Smooth muscle cell (in vitro differentiated cells): ENCODE measurements at regions not wholly inside any gene's neighbourhood (a gene's known extent, or its start where the extent isn't known, plus 50 kb on each side); places are given as distances from the start of the nearest gene placed in this dataset.

Source experiments
- DNase-seq: peaks from one replicate; lab custom pipeline; 2025; ENCODE audit not compliant: unreplicated experiment; lab: John Stamatoyannopoulos, UW
- H2AFZ ChIP-seq: fragments of 200-600 bp; sonication (generic); 2 replicates; pipeline ENCODE4 v1.6.0; 2016; ENCODE audit warnings: antibody characterized with exemption, low read depth, mild to moderate bottlenecking
- H3F3A ChIP-seq: fragments of 200-600 bp; sonication (generic); 2 replicates; pipeline ENCODE4 v1.6.0; 2017; ENCODE audit warnings: antibody characterized with exemption, low read depth
- H3K27ac ChIP-seq: fragments of 200-600 bp; sonication (generic); 2 replicates; pipeline ENCODE4 v1.5.1; 2016; ENCODE audit warnings: low read depth, mild to moderate bottlenecking
- H3K27me3 ChIP-seq: fragments of 200-600 bp; sonication (generic); 2 replicates; pipeline ENCODE4 v1.6.1; 2016; ENCODE audit warnings: low read depth, mild to moderate bottlenecking
- H3K36me3 ChIP-seq: fragments of 200-600 bp; sonication (generic); 2 replicates; pipeline ENCODE4 v1.5.1; 2016; ENCODE audit warnings: low read depth
- H3K4me1 ChIP-seq: fragments of 200-600 bp; sonication (generic); 2 replicates; pipeline ENCODE4 v1.5.1; 2016; ENCODE audit warnings: low read depth
- H3K4me2 ChIP-seq: fragments of 200-600 bp; sonication (generic); 2 replicates; pipeline ENCODE4 v1.6.0; 2016; ENCODE audit warnings: mild to moderate bottlenecking
- H3K4me3 ChIP-seq: fragments of 200-600 bp; sonication (generic); 2 replicates; pipeline ENCODE4 v1.5.1; 2016; ENCODE audit warnings: mild to moderate bottlenecking
- H3K79me2 ChIP-seq: fragments of 200-600 bp; sonication (generic); 2 replicates; pipeline ENCODE4 v1.6.0; 2016; ENCODE audit warnings: low read depth, mild to moderate bottlenecking
- H3K9ac ChIP-seq: fragments of 200-600 bp; sonication (generic); 2 replicates; pipeline ENCODE4 v1.6.0; 2016; ENCODE audit warnings: low read depth
- H3K9me3 ChIP-seq: fragments of 200-600 bp; sonication (generic); replicated peaks from 2 replicates; pipeline ENCODE4 v1.5.1; 2016; ENCODE audit warnings: low read depth
- H4K20me1 ChIP-seq: fragments of 200-600 bp; sonication (generic); 2 replicates; pipeline ENCODE4 v1.6.0; 2016; ENCODE audit warnings: low read depth
- CTCF ChIP-seq: fragments of 200-600 bp; sonication (generic); IDR thresholded peaks from 2 replicates; pipeline ENCODE4 v1.5.1; 2017; ENCODE audit warnings: borderline replicate concordance, mild to moderate bottlenecking, antibody characterized with exemption; ENCODE audit not compliant: insufficient read depth, poor library complexity, severe bottlenecking
- WGBS: methylation state at CpG from one replicate; pipeline ENCODE4 v1.1.7; 2016; ENCODE audit warnings: low lambda C conversion rate; 5-methylcytosine and 5-hydroxymethylcytosine counted together

DNA sequence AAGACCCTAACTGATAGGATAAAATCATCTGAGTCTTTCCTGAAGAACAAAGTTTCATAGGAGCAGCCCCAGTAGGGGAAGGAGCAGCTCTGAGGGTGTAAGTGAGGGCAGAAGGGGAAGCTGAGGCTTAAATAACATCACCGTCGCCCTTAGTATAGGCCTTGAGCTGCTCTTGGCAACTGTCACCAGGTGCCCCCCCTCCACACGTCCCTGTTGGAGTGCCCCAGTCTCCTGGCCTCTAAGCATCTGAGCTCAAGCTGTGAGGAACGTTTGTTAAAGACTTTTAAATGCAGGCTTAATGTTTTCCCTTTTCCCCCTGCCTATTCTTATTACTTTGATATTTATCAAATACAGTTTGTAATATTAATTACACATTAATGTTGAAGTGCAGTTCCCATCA lies 170.6 kb downstream of the ZIC5 start:
- no peak for TF ChIP-seq CTCF
- H4K20me1 ChIP-seq, result no peaks in the 10 kb centered on the region
- no peak overlapping the region for H3K9ac ChIP-seq
- DNase-seq, result no peak
- no peaks in the 10 kb centered on the region for H3K9me3 ChIP-seq
- no peak overlapping the region for H3K27ac ChIP-seq
- H3K4me2 ChIP-seq, result no peak overlapping the region
- H2AFZ ChIP-seq, result no peak overlapping the region
- H3K4me3 ChIP-seq, result no peak overlapping the region
- no peaks in the 10 kb centered on the region for H3K79me2 ChIP-seq
- H3F3A ChIP-seq, result no peaks in the 10 kb centered on the region
- 41% methylated on average over 4 of the region's 4 CpGs for WGBS
- H3K36me3 ChIP-seq, result no peaks in the 10 kb centered on the region
- peaks cover 34% of the 10 kb centered on the region for H3K4me1 ChIP-seq
- peaks cover 6% of the 10 kb centered on the region for H3K27me3 ChIP-seq

DNA sequence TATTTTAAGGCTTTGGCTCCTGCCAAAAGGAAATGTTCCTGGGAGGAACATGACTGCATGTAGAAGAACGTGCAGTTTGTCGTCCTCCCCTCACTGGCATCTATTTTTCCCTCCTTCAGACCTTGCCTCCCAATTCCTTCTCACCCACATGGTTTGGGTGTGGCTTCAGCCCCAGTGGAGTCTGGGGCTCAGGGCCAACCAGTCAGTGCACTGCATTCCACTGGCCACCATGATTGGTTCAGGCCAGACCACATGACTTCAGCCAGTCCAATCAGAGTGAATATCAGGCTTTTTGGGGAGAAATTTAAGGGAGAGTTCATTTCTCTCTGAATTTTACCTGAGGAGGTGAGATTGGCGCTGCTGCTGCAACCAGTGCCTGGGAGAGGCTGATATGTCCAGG lies 171.6 kb downstream of the ZIC5 start:
- no peaks in the 10 kb centered on the region for H3K9me3 ChIP-seq
- no peak for TF ChIP-seq CTCF
- no peaks in the 10 kb centered on the region for H4K20me1 ChIP-seq
- peaks cover 27% of the 10 kb centered on the region for H3K4me1 ChIP-seq
- H3F3A ChIP-seq, result no peaks in the 10 kb centered on the region
- WGBS, result 92% methylated on average over 3 of the region's 3 CpGs
- no peaks in the 10 kb centered on the region for H3K36me3 ChIP-seq
- H3K4me2 ChIP-seq, result no peak overlapping the region
- H3K79me2 ChIP-seq, result no peaks in the 10 kb centered on the region
- no peak overlapping the region for H3K4me3 ChIP-seq
- DNase-seq, result no peak
- H3K9ac ChIP-seq, result no peak overlapping the region
- H3K27me3 ChIP-seq, result peaks cover 6% of the 10 kb centered on the region
- no peak overlapping the region for H3K27ac ChIP-seq
- H2AFZ ChIP-seq, result no peak overlapping the region

DNA sequence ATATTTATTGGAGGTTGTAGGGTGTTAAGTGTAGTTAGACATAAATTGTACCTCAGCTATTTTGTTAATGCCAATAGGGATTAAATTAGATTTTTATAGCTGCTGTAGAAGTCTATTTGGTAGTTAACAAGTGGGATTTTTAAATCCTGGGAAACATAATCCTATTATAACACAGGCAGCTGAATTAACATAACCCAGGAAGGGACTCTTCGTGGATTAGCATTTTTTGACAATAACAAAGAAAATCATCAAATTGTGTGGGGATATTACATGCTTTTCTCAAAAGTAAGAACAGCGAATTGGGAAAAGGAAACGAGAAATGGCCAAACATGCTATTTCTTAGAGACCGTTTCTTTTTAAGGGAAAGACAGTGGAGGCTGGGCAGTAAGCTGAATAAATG lies 172.8 kb downstream of the ZIC5 start:
- no peaks in the 10 kb centered on the region for H3F3A ChIP-seq
- H3K9ac ChIP-seq, result no peak overlapping the region
- no peak overlapping the region for H3K27ac ChIP-seq
- H3K27me3 ChIP-seq, result no peaks in the 10 kb centered on the region
- WGBS, result 77% methylated on average over 4 of the region's 4 CpGs
- no peaks in the 10 kb centered on the region for H3K36me3 ChIP-seq
- H3K4me3 ChIP-seq, result no peak overlapping the region
- no peak overlapping the region for H3K4me2 ChIP-seq
- no peak for DNase-seq
- no peak overlapping the region for H2AFZ ChIP-seq
- no peaks in the 10 kb centered on the region for H3K79me2 ChIP-seq
- no peaks in the 10 kb centered on the region for H3K9me3 ChIP-seq
- H3K4me1 ChIP-seq, result peaks cover 16% of the 10 kb centered on the region
- no peak for TF ChIP-seq CTCF
- no peaks in the 10 kb centered on the region for H4K20me1 ChIP-seq

GRCh38 chr13:99797691-99798090 lies 173.9 kb downstream of the ZIC5 start:
- Histone ChIP-seq H3K79me2 (no peaks in the 10 kb centered on the region), H3F3A (no peaks in the 10 kb centered on the region), H3K9ac (no peak overlapping the region), H3K36me3 (no peaks in the 10 kb centered on the region), H2AFZ (no peak overlapping the region), H3K4me2 (no peak overlapping the region), H4K20me1 (no peaks in the 10 kb centered on the region), H3K4me3 (no peak overlapping the region), H3K9me3 (no peaks in the 10 kb centered on the region), H3K27ac (no peak overlapping the region), H3K27me3 (no peaks in the 10 kb centered on the region), H3K4me1 (peaks cover 15% of the 10 kb centered on the region)
- 73% methylated on average over 2 of the region's 2 CpGs for WGBS
- TF ChIP-seq CTCF, result no peak
- DNase-seq, result no peak
